H9 (cell line): ENCODE measurements at regions not wholly inside any gene's neighbourhood (a gene's known extent, or its start where the extent isn't known, plus 50 kb on each side); places are given as distances from the start of the nearest gene placed in this dataset.

Experiments
- DNase-seq: peaks from one replicate; pipeline ENCODE4 v3.0.0-alpha.2; 2017
- H2AFZ ChIP-seq: one replicate; pipeline ENCODE4 v1.6.1; 2013; ENCODE audit warnings: mild to moderate bottlenecking, low read length, control low read depth, moderate library complexity
- H2AK5ac ChIP-seq: 2 replicates; pipeline ENCODE4 v1.6.1; 2013; ENCODE audit warnings: low read length, control low read depth, mixed read lengths; ENCODE audit not compliant: insufficient read length
- H2BK120ac ChIP-seq: one replicate; pipeline ENCODE4 v1.6.1; 2013; ENCODE audit warnings: low read depth, mild to moderate bottlenecking, low read length, control low read depth, inconsistent platforms; ENCODE audit not compliant: poor library complexity, severe bottlenecking
- H2BK12ac ChIP-seq: 2 replicates; pipeline ENCODE4 v1.6.1; 2013; ENCODE audit warnings: low read length, control low read depth, mixed read lengths, low read depth; ENCODE audit not compliant: insufficient read length
- H2BK15ac ChIP-seq: 2 replicates; pipeline ENCODE4 v1.6.1; 2013; ENCODE audit warnings: low read depth, low read length, control low read depth
- H2BK20ac ChIP-seq: one replicate; pipeline ENCODE4 v1.6.1; 2013; ENCODE audit warnings: low read depth, mild to moderate bottlenecking, low read length, control low read depth, inconsistent platforms; ENCODE audit not compliant: poor library complexity, severe bottlenecking
- H2BK5ac ChIP-seq: 2 replicates; pipeline ENCODE4 v1.6.1; 2013; ENCODE audit warnings: low read length, control low read depth, mixed read lengths; ENCODE audit not compliant: insufficient read length
- H3K14ac ChIP-seq: 2 replicates; pipeline ENCODE4 v1.6.1; 2013; ENCODE audit warnings: low read length, control low read depth; ENCODE audit not compliant: insufficient read depth
- H3K18ac ChIP-seq: 2 replicates; pipeline ENCODE4 v1.6.1; 2013; ENCODE audit warnings: low read depth, mild to moderate bottlenecking, mixed read lengths, low read length, control low read depth; ENCODE audit not compliant: insufficient read length
- H3K23ac ChIP-seq: 2 replicates; pipeline ENCODE4 v1.6.1; 2013; ENCODE audit warnings: low read length, control low read depth, mixed read lengths, low read depth; ENCODE audit not compliant: insufficient read length
- H3K23me2 ChIP-seq: 2 replicates; pipeline ENCODE4 v1.6.1; 2013; ENCODE audit warnings: low read depth, mild to moderate bottlenecking, mixed read lengths, low read length, control low read depth; ENCODE audit not compliant: insufficient read length, poor library complexity, severe bottlenecking
- H3K27ac ChIP-seq: 2 replicates; pipeline ENCODE4 v1.5.1; 2013; ENCODE audit warnings: low read length, control low read depth, mixed read lengths, low read depth; ENCODE audit not compliant: insufficient read length
- H3K27me3 ChIP-seq: 2 replicates; pipeline ENCODE4 v1.6.1; 2013; ENCODE audit warnings: low read length, control low read depth, inconsistent platforms; ENCODE audit not compliant: insufficient read depth
- H3K4ac ChIP-seq: 2 replicates; pipeline ENCODE4 v1.6.1; 2013; ENCODE audit warnings: low read depth, mild to moderate bottlenecking, control low read depth, inconsistent platforms, low read length, moderate library complexity
- H3K4me1 ChIP-seq: 2 replicates; pipeline ENCODE4 v1.6.1; 2013; ENCODE audit warnings: low read length, control low read depth, inconsistent platforms; ENCODE audit not compliant: insufficient read depth
- H3K4me2 ChIP-seq: 2 replicates; pipeline ENCODE4 v1.6.1; 2013; ENCODE audit warnings: low read length, control low read depth, mixed read lengths; ENCODE audit not compliant: insufficient read length, insufficient read depth
- H3K56ac ChIP-seq: 2 replicates; pipeline ENCODE4 v1.6.1; 2013; ENCODE audit warnings: low read depth, mild to moderate bottlenecking, mixed read lengths, low read length, control low read depth; ENCODE audit not compliant: insufficient read length
- H3K79me1 ChIP-seq: 2 replicates; pipeline ENCODE4 v1.6.1; 2013; ENCODE audit warnings: low read depth, mild to moderate bottlenecking, moderate library complexity, low read length, control low read depth, inconsistent platforms; ENCODE audit not compliant: insufficient read depth, poor library complexity, severe bottlenecking
- H3K79me2 ChIP-seq: 2 replicates; pipeline ENCODE4 v1.6.1; 2013; ENCODE audit warnings: low read length, control low read depth, inconsistent platforms; ENCODE audit not compliant: insufficient read depth
- H3K9ac ChIP-seq: 2 replicates; pipeline ENCODE4 v1.6.1; 2013; ENCODE audit warnings: low read length, control low read depth, mixed read lengths; ENCODE audit not compliant: insufficient read length; ENCODE audit errors: extremely low read depth
- H3K9me3 ChIP-seq: one replicate; pipeline ENCODE4 v1.6.1; 2013; ENCODE audit warnings: low read depth, low read length, inconsistent platforms; ENCODE audit not compliant: control insufficient read depth
- H3T11ph ChIP-seq: one replicate; pipeline ENCODE4 v1.6.1; 2013; ENCODE audit warnings: mild to moderate bottlenecking, low read length, control low read depth, inconsistent platforms
- H4K20me1 ChIP-seq: one replicate; pipeline ENCODE4 v1.6.1; 2013; ENCODE audit not compliant: control insufficient read depth, insufficient read length, insufficient read depth
- H4K5ac ChIP-seq: 2 replicates; pipeline ENCODE4 v1.6.1; 2013; ENCODE audit warnings: low read depth, mild to moderate bottlenecking, mixed read lengths, low read length, control low read depth; ENCODE audit not compliant: insufficient read length
- H4K8ac ChIP-seq: replicated peaks from 2 replicates; pipeline ENCODE4 v1.6.1; 2013; ENCODE audit warnings: low read length, control low read depth, mixed read lengths, low read depth; ENCODE audit not compliant: insufficient read length
- H4K91ac ChIP-seq: 2 replicates; pipeline ENCODE4 v1.6.1; 2013; ENCODE audit warnings: low read depth, mild to moderate bottlenecking, moderate library complexity, mixed read lengths, low read length, control low read depth; ENCODE audit not compliant: insufficient read length
- H3K27ac Mint-ChIP-seq, 3 experiments: 2 replicates in 2 of 3; 3 replicates in 1 of 3; pipeline ENCODE4 v1.8.0; 2020 to 2021; ENCODE audit warnings: mixed read lengths in 3 of 3, mild to moderate bottlenecking in 1 of 3, moderate library complexity in 1 of 3
- H3K27me3 Mint-ChIP-seq: 2 replicates; pipeline ENCODE4 v1.8.0; 2021; ENCODE audit warnings: low read depth, mild to moderate bottlenecking, moderate library complexity, mixed read lengths
- H3K36me3 Mint-ChIP-seq, 3 experiments: 2 replicates in 2 of 3; 3 replicates in 1 of 3; pipeline ENCODE4 v1.8.0; 2020 to 2021; ENCODE audit warnings: low read depth in 3 of 3, mixed read lengths in 3 of 3; ENCODE audit not compliant: insufficient read depth in 1 of 3
- H3K4me1 Mint-ChIP-seq, 2 experiments: 2 replicates each; pipeline ENCODE4 v1.8.0; 2020; ENCODE audit warnings: mixed read lengths in 2 of 2
- H3K4me3 Mint-ChIP-seq, 2 experiments: 2 replicates in 1 of 2; 3 replicates in 1 of 2; pipeline ENCODE4 v1.8.0; 2020 to 2021; ENCODE audit warnings: mild to moderate bottlenecking in 2 of 2, mixed read lengths in 2 of 2, moderate library complexity in 1 of 2
- H3K9me3 Mint-ChIP-seq, 2 experiments: 2 replicates in 1 of 2; 3 replicates in 1 of 2; pipeline ENCODE4 v1.8.0; 2020; ENCODE audit warnings: mild to moderate bottlenecking in 2 of 2, mixed read lengths in 2 of 2, moderate library complexity in 1 of 2
- CTCF ChIP-seq: fragments of 200-600 bp; sonication (generic); conservative IDR thresholded peaks from 3 replicates; pipeline ENCODE4 v1.8.0; 2021; ENCODE audit warnings: antibody characterized with exemption, mild to moderate bottlenecking
- WGBS: extraction: QIAGEN DNeasy Blood & Tissue Kit; methylation state at CpG from one replicate; pipeline ENCODE4 v1.1.7; 2013; ENCODE audit warnings: missing lambda C conversion rate, low lambda C conversion rate, mixed read lengths; ENCODE audit not compliant: insufficient read length; ENCODE audit errors: extremely low coverage; 5-methylcytosine and 5-hydroxymethylcytosine counted together

GRCh38 chr2:39491653-39492052 is 54.6 kb upstream of the MAP4K3 start:
- no peak overlapping the region for H3K9ac ChIP-seq
- no peak overlapping the region for H4K5ac ChIP-seq
- peaks cover 6% of the 10 kb centered on the region for H3K4me1 ChIP-seq
- no peak overlapping the region for H3K4me2 ChIP-seq
- no peaks in the 10 kb centered on the region for H3K23me2 ChIP-seq
- Mint-ChIP-seq H3K4me1 (peaks cover 17 to 20% of the 10 kb centered on the region in 2 experiments), H3K9me3 (no peaks in the 10 kb centered on the region), H3K36me3 (peaks cover 0 to 4% (median 2%) of the 10 kb centered on the region in 3 experiments; a peak in 4 of 7 replicates), H3K4me3 (no peak overlapping the region), H3K27me3 (no peaks in the 10 kb centered on the region), H3K27ac (no peak overlapping the region)
- no peak overlapping the region for H2BK15ac ChIP-seq
- DNase-seq: no peak
- no peak overlapping the region for H4K91ac ChIP-seq
- no peak overlapping the region for H2AK5ac ChIP-seq
- WGBS: no CpG with 5 or more reads among the region's 4 CpGs
- no peak overlapping the region for H4K8ac ChIP-seq
- H2BK12ac ChIP-seq: no peak overlapping the region
- no peak overlapping the region for H3T11ph ChIP-seq
- H3K14ac ChIP-seq: no peak overlapping the region
- no peak overlapping the region for H2BK20ac ChIP-seq
- H2BK120ac ChIP-seq: no peak overlapping the region
- no peaks in the 10 kb centered on the region for H3K9me3 ChIP-seq
- no peaks in the 10 kb centered on the region for H3K79me1 ChIP-seq
- H2AFZ ChIP-seq: no peak overlapping the region
- no peak overlapping the region for H2BK5ac ChIP-seq
- no peaks in the 10 kb centered on the region for H3K27me3 ChIP-seq
- H4K20me1 ChIP-seq: no peaks in the 10 kb centered on the region
- H3K4ac ChIP-seq: no peak overlapping the region
- no peaks in the 10 kb centered on the region; the same call in 1 of the 2 replicates for H3K79me2 ChIP-seq
- TF ChIP-seq CTCF: no peak
- H3K27ac ChIP-seq: no peak overlapping the region
- no peak overlapping the region for H3K23ac ChIP-seq
- no peak overlapping the region for H3K18ac ChIP-seq
- H3K56ac ChIP-seq: no peak overlapping the region
